Thyroid gland (tissue), 4 donors: ENCODE measurements at regions not wholly inside any gene's neighbourhood (a gene's known extent, or its start where the extent isn't known, plus 50 kb on each side); places are given as distances from the start of the nearest gene placed in this dataset.
A peak's percentile ranks its signal among the peaks of the same experiment; 100 is the strongest.
"Not testable (repeated sequence)": the region's sequence is repeated elsewhere in the genome, so short reads cannot be mapped to it uniquely, and the experiment has no call there.

ENCODE experiments used
- DNase-seq, 2 donors: peaks; one replicate each; pipeline ENCODE4 v3.0.0-alpha.2; 2019
- H3K27ac ChIP-seq, 3 donors: fragments of 200-600 bp; sonication (generic); 1 replicate in 2 of 3; 2 replicates in 1 of 3; pipeline ENCODE4 v1.5.1; 2016 to 2019; ENCODE audit warnings: mild to moderate bottlenecking in 1 of 3, moderate library complexity in 1 of 3
- H3K27me3 ChIP-seq: fragments of 200-600 bp; sonication (generic); one replicate; pipeline ENCODE4 v1.5.1; 2019
- H3K36me3 ChIP-seq, 2 donors: fragments of 200-600 bp; sonication (generic); one replicate each; pipeline ENCODE4 v1.5.1; 2016 to 2019
- H3K4me1 ChIP-seq, 2 donors: fragments of 200-600 bp; sonication (generic); one replicate each; pipeline ENCODE4 v1.5.1; 2017 to 2019
- H3K4me3 ChIP-seq, 3 donors: fragments of 200-600 bp; sonication (generic); replicated peaks in 1 of 3; 1 replicate in 2 of 3; 2 replicates in 1 of 3; pipeline ENCODE4 v1.5.1; 2016; ENCODE audit warnings: mild to moderate bottlenecking in 1 of 3
- H3K9me3 ChIP-seq: fragments of 200-600 bp; sonication (generic); one replicate; pipeline ENCODE4 v1.5.1; 2017
- POLR2A ChIP-seq, 2 donors: fragments of 450-650 bp; IDR thresholded peaks; one replicate each; pipeline ENCODE4 v1.6.1; 2017; ENCODE audit warnings: antibody characterized with exemption in 2 of 2, mild to moderate bottlenecking in 2 of 2, moderate library complexity in 1 of 2
- WGBS, 2 donors: methylation state at CpG; one replicate each; pipeline ENCODE4 v1.1.5; 2017; 5-methylcytosine and 5-hydroxymethylcytosine counted together
- intact Hi-C: fragments of 100-400 bp; cut with DNase I; formaldehyde crosslinking; loops from one replicate; pipeline ENCODE4 v1.15.1; 2023
- TF ChIP-seq, protein P1 (sequence below), 6 experiments: fragments of 200-600 bp in 3 of 6; fragments of 450-650 bp in 3 of 6; sonication (generic) in 3 of 6; IDR thresholded peaks; one replicate each; pipeline ENCODE4 v1.5.1; 2016 to 2019; ENCODE audit warnings: antibody characterized with exemption in 6 of 6, mild to moderate bottlenecking in 2 of 6, inconsistent platforms in 1 of 6, moderate library complexity in 1 of 6

DNA sequence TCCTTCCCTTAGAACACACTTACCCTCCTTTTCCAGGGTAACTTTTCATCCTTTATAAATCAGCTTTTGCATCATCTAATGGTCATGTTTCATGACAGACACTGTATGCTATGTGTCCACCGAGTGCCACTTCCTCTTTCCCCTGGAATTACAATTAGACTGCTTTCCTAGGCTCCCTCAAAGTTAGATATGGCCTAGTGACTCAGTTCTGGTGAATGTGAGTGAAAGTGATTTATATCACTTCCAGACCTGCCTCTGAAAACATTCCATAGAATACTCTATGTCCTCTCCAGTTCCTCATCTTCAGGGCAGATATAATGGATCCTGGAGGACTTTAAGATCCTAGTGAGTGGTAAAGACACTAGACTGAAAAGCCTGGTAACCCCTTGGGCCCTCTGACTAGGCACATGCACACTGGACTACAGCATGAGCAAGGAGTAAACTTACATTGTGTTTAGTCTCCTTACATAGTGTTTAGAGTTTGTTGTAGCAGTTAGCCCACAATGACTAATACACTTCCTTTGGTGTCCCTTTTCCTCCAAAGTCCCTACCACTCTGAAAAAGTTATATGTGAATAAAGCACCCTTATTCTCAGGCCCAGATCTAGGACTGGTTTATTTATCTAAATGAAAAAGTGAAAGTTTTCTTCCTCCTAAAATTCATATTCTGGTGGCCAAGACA, 59.3 kb downstream of the GPR88 start:
- H3K27ac ChIP-seq, result no peak overlapping the region

DNA sequence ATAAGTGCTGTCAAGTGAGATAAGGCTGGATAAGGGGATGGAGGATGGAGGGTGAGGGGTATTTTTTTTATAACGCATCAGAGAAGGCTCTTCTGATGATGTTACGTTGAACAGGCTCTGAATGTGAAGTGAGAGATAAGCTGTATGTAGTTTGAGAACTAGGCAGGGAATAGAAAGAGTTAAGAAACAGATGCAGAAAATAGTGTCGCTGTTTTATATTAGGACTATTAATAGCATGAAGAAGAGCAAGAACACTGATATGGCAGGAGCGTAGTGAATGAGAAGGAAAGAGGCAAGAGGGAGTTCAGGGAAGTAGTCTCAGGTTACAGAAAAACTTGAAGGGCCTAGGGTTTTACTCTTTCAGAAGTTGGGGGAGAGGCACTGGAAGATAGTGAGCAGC, 59.8 kb downstream of the GPR88 start:
- H3K9me3 ChIP-seq, result no peaks in the 10 kb centered on the region
- no peaks in the 10 kb centered on the region for H3K27me3 ChIP-seq
- TF ChIP-seq, protein P1, sequence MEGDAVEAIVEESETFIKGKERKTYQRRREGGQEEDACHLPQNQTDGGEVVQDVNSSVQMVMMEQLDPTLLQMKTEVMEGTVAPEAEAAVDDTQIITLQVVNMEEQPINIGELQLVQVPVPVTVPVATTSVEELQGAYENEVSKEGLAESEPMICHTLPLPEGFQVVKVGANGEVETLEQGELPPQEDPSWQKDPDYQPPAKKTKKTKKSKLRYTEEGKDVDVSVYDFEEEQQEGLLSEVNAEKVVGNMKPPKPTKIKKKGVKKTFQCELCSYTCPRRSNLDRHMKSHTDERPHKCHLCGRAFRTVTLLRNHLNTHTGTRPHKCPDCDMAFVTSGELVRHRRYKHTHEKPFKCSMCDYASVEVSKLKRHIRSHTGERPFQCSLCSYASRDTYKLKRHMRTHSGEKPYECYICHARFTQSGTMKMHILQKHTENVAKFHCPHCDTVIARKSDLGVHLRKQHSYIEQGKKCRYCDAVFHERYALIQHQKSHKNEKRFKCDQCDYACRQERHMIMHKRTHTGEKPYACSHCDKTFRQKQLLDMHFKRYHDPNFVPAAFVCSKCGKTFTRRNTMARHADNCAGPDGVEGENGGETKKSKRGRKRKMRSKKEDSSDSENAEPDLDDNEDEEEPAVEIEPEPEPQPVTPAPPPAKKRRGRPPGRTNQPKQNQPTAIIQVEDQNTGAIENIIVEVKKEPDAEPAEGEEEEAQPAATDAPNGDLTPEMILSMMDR (IDR thresholded peaks at IDR 0.05), result no peak
- no peak for TF ChIP-seq POLR2A (IDR thresholded peaks at IDR 0.05)
- H3K4me1 ChIP-seq, result no peaks in the 10 kb centered on the region
- intact Hi-C loops, result no loop called here
- H3K4me3 ChIP-seq, result no peak overlapping the region
- H3K27ac ChIP-seq, result no peak overlapping the region
- H3K36me3 ChIP-seq, result no peaks in the 10 kb centered on the region
- DNase-seq, result no peak
- 69% methylated on average over 4 of the region's 4 CpGs for WGBS, 2 donors

More for the DNA sequence above, 59.3 kb downstream of the GPR88 start:
- Histone ChIP-seq H3K27me3 (no peaks in the 10 kb centered on the region), H3K36me3 (no peaks in the 10 kb centered on the region), H3K4me1 (no peaks in the 10 kb centered on the region), H3K4me3 (no peak overlapping the region), H3K9me3 (no peaks in the 10 kb centered on the region)
- DNase-seq, result no peak
- intact Hi-C loops, result no loop called here
- WGBS, 2 donors, result 47 to 61% methylated on average over 1 of the region's 1 CpG
- TF ChIP-seq, protein P1 (IDR thresholded peaks at IDR 0.05), result no peak
- TF ChIP-seq POLR2A (IDR thresholded peaks at IDR 0.05), result no peak

DNA sequence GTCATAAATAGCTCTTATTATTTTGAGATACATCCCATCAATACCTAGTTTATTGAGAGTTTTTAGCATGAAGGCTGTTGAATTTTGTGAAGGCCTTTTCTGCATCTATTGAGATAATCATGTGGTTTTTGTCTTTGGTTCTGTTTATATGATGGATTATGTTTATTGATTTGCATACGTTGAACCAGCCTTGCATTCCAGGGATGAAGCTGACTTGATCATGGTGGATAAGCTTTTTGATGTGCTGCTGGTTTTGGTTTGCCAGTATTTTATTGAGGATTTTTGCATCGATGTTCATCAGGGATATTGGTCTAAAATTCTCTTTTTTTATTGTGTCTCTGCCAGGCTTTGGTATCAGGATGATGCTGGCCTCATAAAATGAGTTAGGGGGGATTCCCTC, 62.4 kb downstream of the GPR88 start:
- H3K27ac ChIP-seq, DNase-seq, H3K27me3 ChIP-seq, H3K4me1 ChIP-seq, H3K4me3 ChIP-seq, H3K36me3 ChIP-seq, H3K9me3 ChIP-seq: not testable (repeated sequence)
- intact Hi-C loops, result loop anchor here (10.0 kb wide), 1 partner anchor 264 kb away; no protein-coding TSS in a partner anchor
- 95 to 100% methylated on average over 2 of the region's 2 CpGs for WGBS, 2 donors

DNA sequence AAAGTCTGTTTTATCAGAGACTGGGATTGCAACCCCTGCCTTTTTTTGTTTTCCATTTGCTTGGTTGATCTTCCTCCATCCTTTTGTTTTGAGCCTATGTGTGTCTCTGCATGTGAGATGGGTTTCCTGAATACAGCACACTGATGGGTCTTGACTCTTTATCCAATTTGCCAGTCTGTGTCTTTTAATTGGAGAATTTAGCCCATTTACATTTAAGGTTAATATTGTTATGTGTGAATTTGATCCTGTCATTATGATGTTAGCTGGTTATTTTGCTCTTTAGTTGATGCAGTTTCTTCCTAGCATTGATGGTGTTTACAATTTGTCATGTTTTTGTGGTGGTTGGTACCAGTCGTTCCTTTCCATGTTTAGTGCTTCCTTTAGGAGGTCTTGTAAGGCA, 64.1 kb downstream of the GPR88 start:
- not testable (repeated sequence) for H3K27ac ChIP-seq, H3K9me3 ChIP-seq, H3K36me3 ChIP-seq, H3K27me3 ChIP-seq, H3K4me3 ChIP-seq, DNase-seq, H3K4me1 ChIP-seq
- WGBS, 2 donors, result 88 to 93% methylated on average over 1 of the region's 1 CpG
- intact Hi-C loops, result loop anchor here (10.0 kb wide), 1 partner anchor 263 kb away; no protein-coding TSS in a partner anchor

DNA sequence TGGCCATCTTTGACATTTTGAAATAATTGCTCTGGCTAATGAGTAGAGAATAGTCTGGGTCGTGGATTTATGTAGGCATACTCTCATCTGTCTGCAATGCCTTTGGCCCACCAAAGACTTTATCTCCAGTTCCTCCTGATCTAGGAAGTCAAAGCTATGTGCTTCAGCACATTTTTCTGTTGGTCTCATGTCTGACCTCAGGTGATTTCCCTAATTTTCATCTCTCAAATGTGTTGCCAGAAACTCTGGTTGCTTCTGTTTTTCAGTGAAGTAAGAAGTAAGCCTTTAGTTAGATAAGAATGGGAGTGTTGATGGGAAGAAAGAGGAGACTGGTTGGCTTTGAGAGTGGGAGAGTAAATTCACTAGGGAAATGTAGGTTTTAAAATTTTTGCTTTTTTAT, 66.4 kb downstream of the GPR88 start:
- H3K9me3 ChIP-seq, result no peaks in the 10 kb centered on the region
- intact Hi-C loops, result loop anchor here (10.0 kb wide), 1 partner anchor 260 kb away; no protein-coding TSS in a partner anchor
- H3K4me3 ChIP-seq, result no peak overlapping the region
- H3K27me3 ChIP-seq, result no peaks in the 10 kb centered on the region
- DNase-seq, result no peak
- WGBS, 2 donors, result 55 to 67% methylated on average over 1 of the region's 1 CpG
- no peaks in the 10 kb centered on the region for H3K36me3 ChIP-seq
- H3K27ac ChIP-seq, result no peak overlapping the region
- no peaks in the 10 kb centered on the region for H3K4me1 ChIP-seq
- TF ChIP-seq, protein P1 (IDR thresholded peaks at IDR 0.05), result no peak
- TF ChIP-seq POLR2A (IDR thresholded peaks at IDR 0.05), result no peak

DNA sequence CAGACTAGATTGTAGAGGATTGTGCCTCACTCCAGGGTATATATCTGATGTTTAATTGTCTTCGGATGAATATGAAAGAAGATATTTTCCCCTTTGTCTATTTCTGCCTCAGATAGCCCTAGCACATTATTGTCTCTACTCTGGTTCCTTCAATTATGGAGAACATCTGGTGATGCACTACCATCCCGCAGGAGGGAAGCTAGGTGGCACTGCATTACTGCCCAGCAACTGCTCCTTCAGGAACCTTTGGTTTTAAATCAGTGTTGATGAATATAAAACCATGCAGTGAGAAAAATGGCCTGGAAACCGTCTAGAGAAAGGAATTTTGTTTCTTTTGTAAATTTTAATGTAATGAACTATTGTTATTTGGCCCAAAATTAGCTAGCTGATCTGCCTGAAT, 68.5 kb downstream of the GPR88 start:
- Histone ChIP-seq H3K4me1 (no peaks in the 10 kb centered on the region), H3K4me3 (no peak overlapping the region), H3K27ac (no peak overlapping the region), H3K9me3 (no peaks in the 10 kb centered on the region), H3K27me3 (no peaks in the 10 kb centered on the region), H3K36me3 (no peaks in the 10 kb centered on the region)
- DNase-seq, result no peak
- intact Hi-C loops, result loop anchor here (10.0 kb wide), 1 partner anchor 258 kb away; no protein-coding TSS in a partner anchor
- TF ChIP-seq POLR2A (IDR thresholded peaks at IDR 0.05), result no peak
- TF ChIP-seq, protein P1 (IDR thresholded peaks at IDR 0.05), result peak in 1 of 6 experiments; percentile 27
- WGBS, 2 donors, result 46 to 59% methylated on average over 3 of the region's 3 CpGs
